ENCODE measurements at regions not wholly inside any gene's neighbourhood (a gene's known extent, or its start where the extent isn't known, plus 50 kb on each side); places are given as distances from the start of the nearest gene placed in this dataset.
A peak's percentile ranks its signal among the peaks of the same experiment; 100 is the strongest.

DNA sequence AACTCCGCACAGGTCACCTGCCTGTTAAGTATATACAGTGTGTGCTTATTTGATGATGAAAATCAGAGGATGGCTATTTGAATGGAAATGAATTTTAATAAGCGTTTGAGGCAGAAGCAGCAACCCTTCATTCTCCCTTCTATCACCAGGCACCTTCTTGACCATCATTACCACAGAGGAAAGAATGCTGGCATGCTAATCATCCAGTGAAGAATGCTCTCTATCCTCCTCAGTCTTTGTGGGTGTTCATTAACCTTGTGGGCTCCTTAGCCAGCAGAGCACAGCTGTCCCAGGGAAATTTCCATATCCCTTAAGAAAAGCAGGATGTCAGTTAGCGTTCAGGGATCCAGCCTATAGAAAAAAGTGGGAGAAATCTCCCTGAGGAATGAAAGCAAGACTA lies 428.0 kb upstream of the CAMK1G start:
- Mint-ChIP-seq H3K27ac (0 out of 2 replicates have a peak overlapping the region, but pooled peaks have one; percentile 58), H3K4me3 (no peak overlapping the region), H3K9me3 (no peaks in the 10 kb centered on the region), H3K4me1 (peaks cover 48% of the 10 kb centered on the region), H3K27me3 (ENCODE audit: insufficient read depth, low read depth, poor library complexity) (no peaks in the 10 kb centered on the region), H3K36me3 (ENCODE audit: low read depth) (no peaks in the 10 kb centered on the region)
- H3K27me3 ChIP-seq (ENCODE audit: insufficient read depth), result no peaks in the 10 kb centered on the region
- DNase-seq (ENCODE audit: low spot score) (peak; percentile 84), ATAC-seq (peak; percentile 89)
- no peak overlapping the region for H3K4me3 ChIP-seq
- peaks cover 6% of the 10 kb centered on the region; the same call in 1 of the 2 replicates for H3F3A ChIP-seq (replicated peaks; ENCODE audit: low read depth)
- H4K20me1 ChIP-seq (replicated peaks; ENCODE audit: insufficient read depth), result no peaks in the 10 kb centered on the region
- no peaks in the 10 kb centered on the region for H3K79me2 ChIP-seq (replicated peaks; ENCODE audit: insufficient read depth)
- peaks cover 42% of the 10 kb centered on the region for H3K4me1 ChIP-seq (ENCODE audit: insufficient read depth)
- peak overlapping the region; percentile 39 for H3K4me2 ChIP-seq
- peaks cover 3% of the 10 kb centered on the region; the same call in 1 of the 2 replicates for H3K9me2 ChIP-seq (ENCODE audit: insufficient read depth)
- H2AFZ ChIP-seq, result no peak overlapping the region
- no peaks in the 10 kb centered on the region for H3K36me3 ChIP-seq (ENCODE audit: insufficient read depth)
- peak overlapping the region; percentile 86 for H3K27ac ChIP-seq (ENCODE audit: low read depth)
- TF ChIP-seq, protein P1, sequence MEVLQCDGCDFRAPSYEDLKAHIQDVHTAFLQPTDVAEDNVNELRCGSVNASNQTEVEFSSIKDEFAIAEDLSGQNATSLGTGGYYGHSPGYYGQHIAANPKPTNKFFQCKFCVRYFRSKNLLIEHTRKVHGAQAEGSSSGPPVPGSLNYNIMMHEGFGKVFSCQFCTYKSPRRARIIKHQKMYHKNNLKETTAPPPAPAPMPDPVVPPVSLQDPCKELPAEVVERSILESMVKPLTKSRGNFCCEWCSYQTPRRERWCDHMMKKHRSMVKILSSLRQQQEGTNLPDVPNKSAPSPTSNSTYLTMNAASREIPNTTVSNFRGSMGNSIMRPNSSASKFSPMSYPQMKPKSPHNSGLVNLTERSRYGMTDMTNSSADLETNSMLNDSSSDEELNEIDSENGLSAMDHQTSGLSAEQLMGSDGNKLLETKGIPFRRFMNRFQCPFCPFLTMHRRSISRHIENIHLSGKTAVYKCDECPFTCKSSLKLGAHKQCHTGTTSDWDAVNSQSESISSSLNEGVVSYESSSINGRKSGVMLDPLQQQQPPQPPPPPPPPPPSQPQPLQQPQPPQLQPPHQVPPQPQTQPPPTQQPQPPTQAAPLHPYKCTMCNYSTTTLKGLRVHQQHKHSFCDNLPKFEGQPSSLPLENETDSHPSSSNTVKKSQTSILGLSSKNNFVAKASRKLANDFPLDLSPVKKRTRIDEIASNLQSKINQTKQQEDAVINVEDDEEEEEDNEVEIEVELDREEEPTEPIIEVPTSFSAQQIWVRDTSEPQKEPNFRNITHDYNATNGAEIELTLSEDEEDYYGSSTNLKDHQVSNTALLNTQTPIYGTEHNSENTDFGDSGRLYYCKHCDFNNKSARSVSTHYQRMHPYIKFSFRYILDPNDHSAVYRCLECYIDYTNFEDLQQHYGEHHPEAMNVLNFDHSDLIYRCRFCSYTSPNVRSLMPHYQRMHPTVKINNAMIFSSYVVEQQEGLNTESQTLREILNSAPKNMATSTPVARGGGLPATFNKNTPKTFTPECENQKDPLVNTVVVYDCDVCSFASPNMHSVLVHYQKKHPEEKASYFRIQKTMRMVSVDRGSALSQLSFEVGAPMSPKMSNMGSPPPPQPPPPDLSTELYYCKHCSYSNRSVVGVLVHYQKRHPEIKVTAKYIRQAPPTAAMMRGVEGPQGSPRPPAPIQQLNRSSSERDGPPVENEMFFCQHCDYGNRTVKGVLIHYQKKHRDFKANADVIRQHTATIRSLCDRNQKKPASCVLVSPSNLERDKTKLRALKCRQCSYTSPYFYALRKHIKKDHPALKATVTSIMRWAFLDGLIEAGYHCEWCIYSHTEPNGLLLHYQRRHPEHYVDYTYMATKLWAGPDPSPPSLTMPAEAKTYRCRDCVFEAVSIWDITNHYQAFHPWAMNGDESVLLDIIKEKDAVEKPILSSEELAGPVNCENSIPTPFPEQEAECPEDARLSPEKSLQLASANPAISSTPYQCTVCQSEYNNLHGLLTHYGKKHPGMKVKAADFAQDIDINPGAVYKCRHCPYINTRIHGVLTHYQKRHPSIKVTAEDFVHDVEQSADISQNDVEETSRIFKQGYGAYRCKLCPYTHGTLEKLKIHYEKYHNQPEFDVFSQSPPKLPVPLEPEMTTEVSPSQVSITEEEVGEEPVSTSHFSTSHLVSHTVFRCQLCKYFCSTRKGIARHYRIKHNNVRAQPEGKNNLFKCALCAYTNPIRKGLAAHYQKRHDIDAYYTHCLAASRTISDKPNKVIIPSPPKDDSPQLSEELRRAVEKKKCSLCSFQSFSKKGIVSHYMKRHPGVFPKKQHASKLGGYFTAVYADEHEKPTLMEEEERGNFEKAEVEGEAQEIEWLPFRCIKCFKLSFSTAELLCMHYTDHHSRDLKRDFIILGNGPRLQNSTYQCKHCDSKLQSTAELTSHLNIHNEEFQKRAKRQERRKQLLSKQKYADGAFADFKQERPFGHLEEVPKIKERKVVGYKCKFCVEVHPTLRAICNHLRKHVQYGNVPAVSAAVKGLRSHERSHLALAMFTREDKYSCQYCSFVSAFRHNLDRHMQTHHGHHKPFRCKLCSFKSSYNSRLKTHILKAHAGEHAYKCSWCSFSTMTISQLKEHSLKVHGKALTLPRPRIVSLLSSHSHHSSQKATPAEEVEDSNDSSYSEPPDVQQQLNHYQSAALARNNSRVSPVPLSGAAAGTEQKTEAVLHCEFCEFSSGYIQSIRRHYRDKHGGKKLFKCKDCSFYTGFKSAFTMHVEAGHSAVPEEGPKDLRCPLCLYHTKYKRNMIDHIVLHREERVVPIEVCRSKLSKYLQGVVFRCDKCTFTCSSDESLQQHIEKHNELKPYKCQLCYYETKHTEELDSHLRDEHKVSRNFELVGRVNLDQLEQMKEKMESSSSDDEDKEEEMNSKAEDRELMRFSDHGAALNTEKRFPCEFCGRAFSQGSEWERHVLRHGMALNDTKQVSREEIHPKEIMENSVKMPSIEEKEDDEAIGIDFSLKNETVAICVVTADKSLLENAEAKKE (CRISPR knock-in tag; IDR thresholded peaks at IDR 0.05), result peak; percentile 95
- TF ChIP-seq NANOG (IDR thresholded peaks at IDR 0.05; ENCODE audit: borderline replicate concordance), result 0 out of 2 replicates have a peak, but pooled peaks have one; percentile 41
- no peak for TF ChIP-seq ZNF331 (CRISPR knock-in tag; IDR thresholded peaks at IDR 0.05; ENCODE audit: low read depth)
- 0 out of 2 replicates have a peak, but pooled peaks have one; percentile 18 for TF ChIP-seq POLR2AphosphoS5 (IDR thresholded peaks at IDR 0.05; ENCODE audit: low read depth)

DNA sequence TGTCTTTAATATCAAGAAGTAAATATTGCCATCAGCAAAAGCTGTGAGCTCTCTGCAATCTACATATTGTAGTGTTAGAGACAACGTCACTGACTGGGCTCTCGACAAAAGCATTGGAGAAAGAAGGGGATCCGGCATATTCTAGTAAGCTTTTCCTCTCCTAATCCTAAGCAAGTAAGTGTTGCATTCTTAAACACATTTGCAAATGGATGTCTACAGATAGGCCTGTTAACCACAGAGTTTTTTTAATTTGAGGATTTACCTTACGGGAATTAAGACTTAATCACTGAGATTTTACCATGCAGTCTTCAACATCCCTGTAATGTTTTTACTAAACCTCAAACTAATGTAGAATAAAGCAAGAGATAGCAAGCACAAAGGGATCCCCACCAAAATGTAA lies 426.5 kb upstream of the CAMK1G start:
- H3K4me1 Mint-ChIP-seq, result peaks cover 48% of the 10 kb centered on the region

More for the DNA sequence above, 426.5 kb upstream of the CAMK1G start:
- no peaks in the 10 kb centered on the region for H3K27me3 ChIP-seq (ENCODE audit: insufficient read depth)
- peak; percentile 12; the same call in 1 of the 3 replicates for ATAC-seq
- H2AFZ ChIP-seq, result no peak overlapping the region
- no peaks in the 10 kb centered on the region for H3K79me2 ChIP-seq (replicated peaks; ENCODE audit: insufficient read depth)
- H3F3A ChIP-seq (replicated peaks; ENCODE audit: low read depth), result peaks cover 6% of the 10 kb centered on the region; the same call in 1 of the 2 replicates
- H4K20me1 ChIP-seq (replicated peaks; ENCODE audit: insufficient read depth), result no peaks in the 10 kb centered on the region
- H3K9me2 ChIP-seq (ENCODE audit: insufficient read depth), result peaks cover 3% of the 10 kb centered on the region; the same call in 1 of the 2 replicates
- H3K27ac ChIP-seq (ENCODE audit: low read depth), result peak overlapping the region; percentile 86
- peaks cover 42% of the 10 kb centered on the region for H3K4me1 ChIP-seq (ENCODE audit: insufficient read depth)
- Mint-ChIP-seq H3K36me3 (ENCODE audit: low read depth) (no peaks in the 10 kb centered on the region), H3K27ac (peak overlapping the region; percentile 33), H3K9me3 (no peaks in the 10 kb centered on the region), H3K27me3 (ENCODE audit: insufficient read depth, low read depth, poor library complexity) (no peaks in the 10 kb centered on the region), H3K4me3 (peak overlapping the region; percentile 34; the same call in 1 of the 3 replicates)
- H3K36me3 ChIP-seq (ENCODE audit: insufficient read depth), result no peaks in the 10 kb centered on the region
- TF ChIP-seq ETS1 (IDR thresholded peaks at IDR 0.05) (no peak), CTCF (conservative IDR thresholded peaks at IDR 0.05; ENCODE audit: low read depth in 2 of 2) (no peak), REST (IDR thresholded peaks at IDR 0.05; ENCODE audit: unreplicated experiment) (no peak), EZH2 (IDR thresholded peaks at IDR 0.05; ENCODE audit: low read depth, unreplicated experiment) (no peak), ZNF114 (CRISPR knock-in tag; IDR thresholded peaks at IDR 0.05) (no peak)
- H3K4me3 ChIP-seq, result 0 out of 2 replicates have a peak overlapping the region, but pooled peaks have one; percentile 9
- peak; percentile 15 for DNase-seq (ENCODE audit: low spot score)
- peak overlapping the region; percentile 39 for H3K4me2 ChIP-seq

Data from GM23338 (cell line).